HG03095 (cell line): ENCODE measurements at regions not wholly inside any gene's neighbourhood (a gene's known extent, or its start where the extent isn't known, plus 50 kb on each side); places are given as distances from the start of the nearest gene placed in this dataset.

Experiments
- ATAC-seq: cut with Tn5 transposase; IDR thresholded peaks from one replicate; pipeline ENCODE4 v1.9.1; 2021; ENCODE audit warnings: moderate library complexity; ENCODE audit not compliant: unreplicated experiment

DNA sequence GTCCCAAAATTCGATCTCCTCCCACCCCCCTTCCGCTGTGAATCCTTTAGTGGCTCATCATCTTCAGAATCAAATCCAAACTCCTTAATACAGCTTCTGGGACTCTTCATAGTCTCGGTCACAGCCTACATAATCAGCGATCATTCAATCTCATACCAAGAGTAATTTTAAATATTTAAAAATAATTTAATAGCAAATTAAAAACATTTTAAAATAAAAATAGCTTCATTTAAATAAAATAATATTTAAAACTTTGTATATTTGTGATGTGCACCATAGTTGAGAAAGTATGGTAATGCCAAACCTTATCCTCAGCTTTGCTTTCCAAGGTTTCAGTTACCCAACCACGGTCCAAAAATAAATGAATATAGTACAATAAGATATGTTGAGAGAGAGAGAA is 70.0 kb upstream of the NR3C1 start:
- no peak for ATAC-seq

DNA sequence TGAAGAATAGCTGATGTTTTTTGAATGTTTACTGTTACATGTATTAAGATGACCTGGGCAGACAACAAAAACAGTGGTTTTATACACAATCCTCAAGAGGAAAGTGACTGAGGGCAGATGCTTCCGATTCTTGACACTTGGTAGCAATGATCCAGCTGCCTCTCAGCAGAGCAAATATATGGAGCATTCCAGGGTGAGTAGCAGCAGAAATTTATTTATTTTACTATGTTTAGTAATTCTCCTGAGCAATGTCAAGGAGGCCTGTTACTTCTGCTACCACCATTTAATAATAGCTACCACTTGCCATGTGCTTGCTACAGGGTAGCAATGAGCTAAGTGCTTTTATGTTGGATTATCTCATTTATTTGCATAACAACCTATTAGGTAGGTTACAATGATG is 69.1 kb upstream of the NR3C1 start:
- no peak for ATAC-seq

GRCh38 chr5:143471666-143472464 is 68.4 kb upstream of the NR3C1 start:
- ATAC-seq, result no peak

GRCh38 chr5:143471041-143471509 is 67.6 kb upstream of the NR3C1 start:
- ATAC-seq, result no peak

- ATAC-seq, result no peak
These were observed 66.6 kb upstream of the NR3C1 start for GRCh38 chr5:143470120-143470519.

- no peak for ATAC-seq
These were observed 65.6 kb upstream of the NR3C1 start for GRCh38 chr5:143469125-143469524.

- no peak for ATAC-seq
These were observed 63.1 kb upstream of the NR3C1 start for GRCh38 chr5:143466632-143467031.

GRCh38 chr5:143464723-143465490 is 61.4 kb upstream of the NR3C1 start:
- no peak for ATAC-seq

DNA sequence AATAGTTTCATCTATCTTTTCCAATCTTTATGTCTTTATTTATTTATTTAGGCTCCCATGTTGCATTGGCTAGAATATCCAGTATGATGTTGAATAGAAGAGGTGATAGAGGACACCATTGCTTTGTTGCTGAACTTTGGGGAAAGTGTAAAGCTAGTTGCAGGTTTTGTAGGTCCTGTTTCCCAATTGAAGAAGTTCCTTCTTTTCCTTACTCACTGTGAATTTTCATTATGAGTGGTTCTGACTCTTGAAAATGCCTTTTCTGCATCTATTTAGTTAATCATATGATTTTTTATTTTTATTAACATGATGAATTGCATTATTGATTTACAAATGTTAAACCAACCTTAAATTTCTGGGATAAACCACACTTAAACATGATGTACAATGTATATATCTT is 58.9 kb upstream of the NR3C1 start:
- ATAC-seq, result no peak

DNA sequence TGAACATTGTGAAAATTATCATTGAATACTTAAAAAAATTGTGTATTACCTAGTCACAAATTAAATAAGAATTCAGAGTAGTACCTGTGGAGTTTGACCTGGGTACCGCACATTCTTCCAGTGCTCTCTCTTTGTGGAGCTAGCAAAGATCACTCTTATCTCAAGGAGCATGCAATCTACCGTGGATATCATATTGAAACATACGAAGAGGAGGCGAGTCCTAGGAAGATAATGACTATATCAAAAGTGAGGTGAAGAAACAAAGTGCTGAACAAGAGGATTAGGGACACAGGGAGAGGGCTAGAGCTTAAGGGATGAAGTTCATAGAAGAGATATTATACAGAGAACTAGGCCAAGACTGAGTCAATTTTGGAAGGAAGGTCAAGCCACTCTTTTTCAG is 55.9 kb upstream of the NR3C1 start:
- no peak for ATAC-seq

DNA sequence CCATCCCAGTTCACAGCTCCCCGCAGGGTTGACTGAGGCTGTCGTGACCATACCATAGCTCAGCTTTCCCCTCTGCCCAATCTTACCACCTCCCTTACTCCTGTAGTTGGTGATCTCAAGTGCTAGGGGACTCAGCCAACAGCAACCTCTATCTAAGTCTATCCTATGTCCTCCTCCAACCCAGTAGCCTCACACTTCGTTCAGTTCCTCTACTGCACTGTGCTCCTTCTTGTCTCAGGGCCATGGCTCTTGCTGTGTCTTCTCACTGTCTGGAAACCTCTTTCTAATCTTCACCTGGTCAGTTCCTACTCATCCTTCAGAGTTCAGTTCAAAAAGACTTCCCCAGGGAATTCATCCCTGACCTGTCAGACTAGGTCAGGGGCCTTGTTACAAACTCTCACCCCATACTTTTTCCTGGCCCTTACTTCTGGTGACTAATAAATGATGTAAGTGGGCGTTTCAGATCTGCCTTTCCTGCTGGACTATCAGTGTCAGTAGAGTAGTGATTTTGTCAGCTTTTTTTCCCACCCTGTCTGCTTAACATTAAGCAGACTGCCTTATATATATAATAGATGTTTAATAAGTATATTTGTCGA is 53.6 kb upstream of the NR3C1 start:
- ATAC-seq, result no peak

DNA sequence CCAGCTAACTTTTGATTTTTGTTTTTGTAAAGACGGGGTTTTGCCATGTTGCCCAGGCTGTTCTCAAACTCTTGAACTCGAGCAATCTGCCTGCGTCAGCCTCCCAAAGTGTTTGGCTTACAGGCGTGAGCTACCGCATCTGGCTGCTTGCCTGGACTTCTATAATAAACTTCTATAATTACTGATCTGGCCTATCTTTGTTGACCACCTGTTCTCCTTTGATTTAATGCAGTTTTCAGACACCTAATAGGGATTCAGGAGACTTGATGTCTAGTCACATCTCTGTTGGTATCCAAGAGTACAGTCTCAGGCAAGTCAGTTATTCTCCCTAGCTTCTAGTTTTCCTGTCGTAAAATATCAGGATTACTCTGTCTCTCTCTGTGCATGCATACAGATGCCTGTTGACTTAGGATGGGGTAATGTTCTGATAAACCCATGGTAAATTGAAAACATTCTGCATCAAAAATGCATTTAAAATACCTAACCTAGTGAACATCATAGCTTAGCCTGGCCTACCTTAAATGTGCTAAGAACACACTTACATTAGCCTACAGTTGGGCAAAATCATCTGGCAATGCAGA is 51.5 kb upstream of the NR3C1 start:
- no peak for ATAC-seq

- ATAC-seq, result no peak
These were observed 50.2 kb upstream of the NR3C1 start for GRCh38 chr5:143453720-143454119.
